ENCODE measurements at regions not wholly inside any gene's neighbourhood (a gene's known extent, or its start where the extent isn't known, plus 50 kb on each side); places are given as distances from the start of the nearest gene placed in this dataset.

DNA sequence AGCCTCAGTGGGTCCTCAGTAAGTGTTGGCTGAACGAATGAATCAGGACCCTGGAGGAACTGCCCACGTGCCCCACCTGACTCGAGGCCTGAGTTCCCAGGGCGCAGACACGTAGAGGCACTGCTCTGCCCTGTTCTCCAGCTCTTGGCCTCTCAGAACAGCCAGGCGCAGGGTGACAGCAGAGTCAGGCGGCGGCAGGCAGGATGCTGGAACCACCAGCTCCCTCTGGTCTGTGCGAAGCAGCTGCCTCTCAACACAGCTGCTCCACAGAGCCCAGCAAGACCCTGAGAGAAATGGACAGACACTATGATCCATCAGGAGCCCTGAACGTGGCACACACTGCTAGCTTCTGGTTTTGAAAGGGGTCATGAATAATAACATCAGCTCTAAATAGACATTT is 53.1 kb upstream of the BCO1 start:
- TF ChIP-seq SIN3A (IDR thresholded peaks at IDR 0.05; ENCODE audit: borderline replicate concordance, insufficient read depth, low read depth, low read length) (no peak), TCF7L2 (IDR thresholded peaks at IDR 0.05; ENCODE audit: low read depth, low read length) (no peak)
- in situ Hi-C loops (cut with HindIII; ENCODE audit: low pct_unique_long_range_greater_than_20kb, low sequenced_read_pairs) = no loop called here
- no peak overlapping the region for H3K4me3 ChIP-seq (ENCODE audit: low read depth in 2 of 2, low read length in 2 of 2)
- H3K9me3 ChIP-seq (ENCODE audit: control insufficient read depth, insufficient read depth, low read depth, low read length) = no peaks in the 10 kb centered on the region
- ChIA-PET CTCF (no interaction called here), POLR2A (no interaction called here)
- intact Hi-C loops (cut with micrococcal nuclease; ENCODE audit: unreplicated experiment) = no loop called here
- peaks cover 3% of the 10 kb centered on the region; the same call in 1 of the 2 replicates for H3K4me1 ChIP-seq (ENCODE audit: control insufficient read depth, insufficient read depth, low read length)
- H3K36me3 ChIP-seq (ENCODE audit: control insufficient read depth, insufficient read depth, low read length) = no peaks in the 10 kb centered on the region
- no peak for ATAC-seq
- H3K27ac ChIP-seq (ENCODE audit: low read length) = no peak overlapping the region
- no TSS peak for BruUV-seq (replicated peaks)
- H3K27me3 ChIP-seq (ENCODE audit: control insufficient read depth, insufficient read depth, low read length) = no peaks in the 10 kb centered on the region
- no peak for DNase-seq (ENCODE audit: low read depth, low spot score)

DNA sequence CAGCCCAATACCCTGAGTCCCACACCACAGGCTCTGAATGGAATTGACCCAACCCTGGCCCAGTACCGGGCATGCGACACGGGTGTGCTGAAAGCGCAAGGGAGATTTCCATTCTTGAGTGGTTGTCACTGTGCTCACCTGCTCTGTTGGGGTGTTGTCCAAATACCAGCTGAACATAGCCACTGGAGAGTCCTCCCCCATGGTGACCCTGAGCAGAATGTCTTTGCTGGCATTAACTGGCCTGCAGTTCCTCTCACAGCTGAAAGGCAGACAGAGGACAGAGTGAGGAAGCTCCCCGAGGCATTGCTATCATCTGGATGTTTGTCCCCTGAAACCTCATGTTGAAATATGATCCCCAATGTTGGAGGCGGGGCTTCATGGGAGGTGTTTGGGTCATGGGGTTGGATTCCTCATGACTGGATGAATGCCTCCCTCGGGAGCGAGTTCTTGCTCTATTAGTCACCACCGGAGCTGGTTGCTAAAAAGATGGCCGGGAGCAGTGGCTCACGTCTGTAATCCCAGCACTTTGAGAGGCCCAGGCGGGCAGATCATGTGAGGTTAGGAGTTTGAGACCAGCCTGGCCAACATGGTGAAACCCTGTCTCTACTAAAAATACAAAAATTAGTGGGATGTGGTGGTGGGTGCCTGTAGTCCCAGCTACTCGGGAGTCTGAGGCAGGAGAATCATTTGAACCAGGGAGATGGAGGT is 57.3 kb upstream of the BCO1 start:
- ATAC-seq = peak; percentile 93
- BruUV-seq (replicated peaks) = no TSS peak
- peak overlapping the region in 1 of 2 experiments; percentile 23; a peak in 1 of 4 replicates for H3K4me3 ChIP-seq (ENCODE audit: low read depth in 2 of 2, low read length in 2 of 2)
- peak overlapping the region; percentile 75; the same call in 1 of the 2 replicates for H3K27ac ChIP-seq (ENCODE audit: low read length)
- ChIA-PET POLR2A (no interaction called here), CTCF (interaction anchor here (0.5 kb wide), 1 partner anchor 39 kb away, joined by 4 read pairs; no protein-coding TSS in a partner anchor)
- H3K27me3 ChIP-seq (ENCODE audit: control insufficient read depth, insufficient read depth, low read length) = no peaks in the 10 kb centered on the region
- intact Hi-C loops (cut with micrococcal nuclease; ENCODE audit: unreplicated experiment) (no loop called here), in situ Hi-C loops (cut with HindIII; ENCODE audit: low pct_unique_long_range_greater_than_20kb, low sequenced_read_pairs) (no loop called here)
- no peaks in the 10 kb centered on the region for H3K36me3 ChIP-seq (ENCODE audit: control insufficient read depth, insufficient read depth, low read length)
- DNase-seq (ENCODE audit: low read depth, low spot score) = peak; percentile 64
- no peaks in the 10 kb centered on the region for H3K9me3 ChIP-seq (ENCODE audit: control insufficient read depth, insufficient read depth, low read depth, low read length)
- peaks cover 3% of the 10 kb centered on the region; the same call in 1 of the 2 replicates for H3K4me1 ChIP-seq (ENCODE audit: control insufficient read depth, insufficient read depth, low read length)
- TF ChIP-seq, protein P1, sequence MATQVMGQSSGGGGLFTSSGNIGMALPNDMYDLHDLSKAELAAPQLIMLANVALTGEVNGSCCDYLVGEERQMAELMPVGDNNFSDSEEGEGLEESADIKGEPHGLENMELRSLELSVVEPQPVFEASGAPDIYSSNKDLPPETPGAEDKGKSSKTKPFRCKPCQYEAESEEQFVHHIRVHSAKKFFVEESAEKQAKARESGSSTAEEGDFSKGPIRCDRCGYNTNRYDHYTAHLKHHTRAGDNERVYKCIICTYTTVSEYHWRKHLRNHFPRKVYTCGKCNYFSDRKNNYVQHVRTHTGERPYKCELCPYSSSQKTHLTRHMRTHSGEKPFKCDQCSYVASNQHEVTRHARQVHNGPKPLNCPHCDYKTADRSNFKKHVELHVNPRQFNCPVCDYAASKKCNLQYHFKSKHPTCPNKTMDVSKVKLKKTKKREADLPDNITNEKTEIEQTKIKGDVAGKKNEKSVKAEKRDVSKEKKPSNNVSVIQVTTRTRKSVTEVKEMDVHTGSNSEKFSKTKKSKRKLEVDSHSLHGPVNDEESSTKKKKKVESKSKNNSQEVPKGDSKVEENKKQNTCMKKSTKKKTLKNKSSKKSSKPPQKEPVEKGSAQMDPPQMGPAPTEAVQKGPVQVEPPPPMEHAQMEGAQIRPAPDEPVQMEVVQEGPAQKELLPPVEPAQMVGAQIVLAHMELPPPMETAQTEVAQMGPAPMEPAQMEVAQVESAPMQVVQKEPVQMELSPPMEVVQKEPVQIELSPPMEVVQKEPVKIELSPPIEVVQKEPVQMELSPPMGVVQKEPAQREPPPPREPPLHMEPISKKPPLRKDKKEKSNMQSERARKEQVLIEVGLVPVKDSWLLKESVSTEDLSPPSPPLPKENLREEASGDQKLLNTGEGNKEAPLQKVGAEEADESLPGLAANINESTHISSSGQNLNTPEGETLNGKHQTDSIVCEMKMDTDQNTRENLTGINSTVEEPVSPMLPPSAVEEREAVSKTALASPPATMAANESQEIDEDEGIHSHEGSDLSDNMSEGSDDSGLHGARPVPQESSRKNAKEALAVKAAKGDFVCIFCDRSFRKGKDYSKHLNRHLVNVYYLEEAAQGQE (IDR thresholded peaks at IDR 0.05; ENCODE audit: insufficient read depth in 1 of 2, low read depth in 2 of 2, low read length in 1 of 2) = no peak
- TF ChIP-seq SIN3A (IDR thresholded peaks at IDR 0.05; ENCODE audit: borderline replicate concordance, insufficient read depth, low read depth, low read length) (no peak), POLR2AphosphoS5 (IDR thresholded peaks at IDR 0.05; ENCODE audit: low read depth, low read length) (no peak), TCF7L2 (IDR thresholded peaks at IDR 0.05; ENCODE audit: low read depth, low read length) (no peak)
- TF ChIP-seq, protein P2, sequence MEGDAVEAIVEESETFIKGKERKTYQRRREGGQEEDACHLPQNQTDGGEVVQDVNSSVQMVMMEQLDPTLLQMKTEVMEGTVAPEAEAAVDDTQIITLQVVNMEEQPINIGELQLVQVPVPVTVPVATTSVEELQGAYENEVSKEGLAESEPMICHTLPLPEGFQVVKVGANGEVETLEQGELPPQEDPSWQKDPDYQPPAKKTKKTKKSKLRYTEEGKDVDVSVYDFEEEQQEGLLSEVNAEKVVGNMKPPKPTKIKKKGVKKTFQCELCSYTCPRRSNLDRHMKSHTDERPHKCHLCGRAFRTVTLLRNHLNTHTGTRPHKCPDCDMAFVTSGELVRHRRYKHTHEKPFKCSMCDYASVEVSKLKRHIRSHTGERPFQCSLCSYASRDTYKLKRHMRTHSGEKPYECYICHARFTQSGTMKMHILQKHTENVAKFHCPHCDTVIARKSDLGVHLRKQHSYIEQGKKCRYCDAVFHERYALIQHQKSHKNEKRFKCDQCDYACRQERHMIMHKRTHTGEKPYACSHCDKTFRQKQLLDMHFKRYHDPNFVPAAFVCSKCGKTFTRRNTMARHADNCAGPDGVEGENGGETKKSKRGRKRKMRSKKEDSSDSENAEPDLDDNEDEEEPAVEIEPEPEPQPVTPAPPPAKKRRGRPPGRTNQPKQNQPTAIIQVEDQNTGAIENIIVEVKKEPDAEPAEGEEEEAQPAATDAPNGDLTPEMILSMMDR (IDR thresholded peaks at IDR 0.05) = no peak

DNA sequence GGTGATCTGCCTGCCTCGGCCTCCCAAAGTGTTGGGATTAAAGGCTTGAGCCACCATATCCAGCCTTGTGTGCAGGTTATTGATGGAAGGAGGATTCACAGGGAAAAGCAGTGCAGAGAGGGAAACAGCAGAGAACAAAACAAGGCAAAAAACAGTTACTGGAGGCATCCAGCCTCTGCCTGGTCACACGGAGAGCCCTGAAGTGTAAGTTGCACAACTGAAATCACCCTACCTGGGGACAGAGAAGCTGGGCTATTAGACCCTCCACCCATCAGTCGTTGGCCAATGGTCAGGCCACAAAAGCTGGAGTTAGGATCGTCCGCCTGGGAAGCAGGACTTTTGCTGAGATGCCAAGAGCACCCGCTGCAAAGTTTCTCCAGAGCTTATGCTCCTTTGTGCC is 57.9 kb upstream of the BCO1 start:
- no peak overlapping the region for H3K4me3 ChIP-seq (ENCODE audit: low read depth in 2 of 2, low read length in 2 of 2)
- ChIA-PET CTCF (no interaction called here), POLR2A (no interaction called here)
- H3K27ac ChIP-seq (ENCODE audit: low read length) = peak overlapping the region; percentile 75; the same call in 1 of the 2 replicates
- intact Hi-C loops (cut with micrococcal nuclease; ENCODE audit: unreplicated experiment) (no loop called here), in situ Hi-C loops (cut with HindIII; ENCODE audit: low pct_unique_long_range_greater_than_20kb, low sequenced_read_pairs) (no loop called here)
- H3K27me3 ChIP-seq (ENCODE audit: control insufficient read depth, insufficient read depth, low read length) = no peaks in the 10 kb centered on the region
- BruUV-seq (replicated peaks) = no TSS peak
- H3K9me3 ChIP-seq (ENCODE audit: control insufficient read depth, insufficient read depth, low read depth, low read length) = no peaks in the 10 kb centered on the region
- no peak for DNase-seq (ENCODE audit: low read depth, low spot score)
- H3K4me1 ChIP-seq (ENCODE audit: control insufficient read depth, insufficient read depth, low read length) = peaks cover 4% of the 10 kb centered on the region; the same call in 1 of the 2 replicates
- TF ChIP-seq SIN3A (IDR thresholded peaks at IDR 0.05; ENCODE audit: borderline replicate concordance, insufficient read depth, low read depth, low read length) = no peak
- TF ChIP-seq, protein P1 (IDR thresholded peaks at IDR 0.05; ENCODE audit: insufficient read depth in 1 of 2, low read depth in 2 of 2, low read length in 1 of 2) = no peak
- TF ChIP-seq TCF7L2 (IDR thresholded peaks at IDR 0.05; ENCODE audit: low read depth, low read length) = no peak
- TF ChIP-seq POLR2AphosphoS5 (IDR thresholded peaks at IDR 0.05; ENCODE audit: low read depth, low read length) = no peak
- TF ChIP-seq, protein P2 (IDR thresholded peaks at IDR 0.05) = no peak
- H3K36me3 ChIP-seq (ENCODE audit: control insufficient read depth, insufficient read depth, low read length) = no peaks in the 10 kb centered on the region
- no peak; the same call in 1 of the 2 replicates for ATAC-seq
